ENCODE measurements at regions not wholly inside any gene's neighbourhood (a gene's known extent, or its start where the extent isn't known, plus 50 kb on each side); places are given as distances from the start of the nearest gene placed in this dataset.

DNA sequence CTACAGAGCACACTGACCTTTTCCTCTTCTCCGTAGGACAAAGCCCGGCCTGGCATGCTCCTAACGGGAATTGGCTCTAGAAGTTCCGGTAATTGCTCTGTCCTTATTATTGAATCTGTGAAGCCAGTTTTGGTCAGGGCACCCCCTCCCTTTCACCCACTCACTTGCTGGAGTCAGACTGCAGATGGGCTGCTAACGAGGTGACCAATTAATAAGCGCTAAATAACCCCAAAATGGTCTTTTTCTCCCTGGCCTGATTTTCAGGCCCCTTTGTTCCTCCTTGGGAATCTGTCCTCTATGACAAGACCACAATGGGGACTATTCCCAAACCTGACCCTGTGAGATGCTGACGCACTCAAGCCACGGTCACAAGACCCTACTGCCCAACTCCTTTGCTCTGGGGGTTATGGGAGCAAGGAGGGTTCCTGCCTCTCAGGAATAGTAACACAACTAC lies 610.0 kb upstream of the CADM1 start:
- Mint-ChIP-seq H3K4me3 (no peak overlapping the region), H3K4me1 (ENCODE audit: low read depth) (no peaks in the 10 kb centered on the region), H3K9me3 (no peaks in the 10 kb centered on the region), H3K27me3 (ENCODE audit: low read depth) (no peaks in the 10 kb centered on the region), H3K36me3 (ENCODE audit: low read depth) (no peaks in the 10 kb centered on the region), H3K27ac (no peak overlapping the region)

GRCh38 chr11:116112087-116112935 lies 608.1 kb upstream of the CADM1 start:
- H3K4me1 Mint-ChIP-seq (ENCODE audit: low read depth) = no peaks in the 10 kb centered on the region
- no peaks in the 10 kb centered on the region for H3K36me3 Mint-ChIP-seq (ENCODE audit: low read depth)
- no peak overlapping the region for H3K27ac Mint-ChIP-seq
- no peaks in the 10 kb centered on the region for H3K27me3 Mint-ChIP-seq (ENCODE audit: low read depth)
- H3K4me3 Mint-ChIP-seq = no peak overlapping the region
- no peaks in the 10 kb centered on the region for H3K9me3 Mint-ChIP-seq

GRCh38 chr11:116111546-116111945 lies 607.3 kb upstream of the CADM1 start:
- Mint-ChIP-seq H3K4me3 (no peak overlapping the region), H3K36me3 (ENCODE audit: low read depth) (no peaks in the 10 kb centered on the region), H3K27ac (no peak overlapping the region), H3K4me1 (ENCODE audit: low read depth) (no peaks in the 10 kb centered on the region), H3K27me3 (ENCODE audit: low read depth) (no peaks in the 10 kb centered on the region), H3K9me3 (no peaks in the 10 kb centered on the region)

- H3K27ac Mint-ChIP-seq = no peak overlapping the region
- no peak overlapping the region for H3K4me3 Mint-ChIP-seq
- H3K27me3 Mint-ChIP-seq (ENCODE audit: low read depth) = no peaks in the 10 kb centered on the region
- no peaks in the 10 kb centered on the region for H3K9me3 Mint-ChIP-seq
- no peaks in the 10 kb centered on the region for H3K4me1 Mint-ChIP-seq (ENCODE audit: low read depth)
- no peaks in the 10 kb centered on the region for H3K36me3 Mint-ChIP-seq (ENCODE audit: low read depth)
Measured at GRCh38 chr11:116110802-116111201, 606.6 kb upstream of the CADM1 start.

DNA sequence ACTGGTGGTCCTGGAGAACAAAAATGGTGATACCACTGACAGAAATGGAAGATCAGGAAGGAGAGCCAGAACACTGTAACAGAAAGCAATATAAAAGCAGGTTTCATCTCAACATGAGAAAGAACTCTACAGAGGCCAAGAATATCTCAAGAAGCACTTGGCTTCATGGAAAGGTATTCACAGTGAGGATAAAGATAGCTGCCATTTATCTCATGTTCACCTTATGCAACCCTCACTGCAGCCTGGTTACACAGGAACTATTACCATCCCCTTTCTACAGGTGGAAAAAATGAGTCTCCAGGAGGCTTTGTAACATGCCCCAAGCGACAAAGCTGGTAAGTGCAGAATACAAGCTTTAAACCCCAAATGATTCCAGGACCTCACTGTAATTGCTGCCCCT lies 606.1 kb upstream of the CADM1 start:
- Mint-ChIP-seq H3K9me3 (no peaks in the 10 kb centered on the region), H3K4me1 (ENCODE audit: low read depth) (no peaks in the 10 kb centered on the region), H3K27me3 (ENCODE audit: low read depth) (no peaks in the 10 kb centered on the region), H3K27ac (no peak overlapping the region), H3K36me3 (ENCODE audit: low read depth) (no peaks in the 10 kb centered on the region), H3K4me3 (no peak overlapping the region)

GRCh38 chr11:116109228-116109627 lies 605.0 kb upstream of the CADM1 start:
- no peaks in the 10 kb centered on the region for H3K4me1 Mint-ChIP-seq (ENCODE audit: low read depth)
- H3K27ac Mint-ChIP-seq = no peak overlapping the region
- H3K4me3 Mint-ChIP-seq = no peak overlapping the region
- no peaks in the 10 kb centered on the region for H3K36me3 Mint-ChIP-seq (ENCODE audit: low read depth)
- H3K9me3 Mint-ChIP-seq = no peaks in the 10 kb centered on the region
- no peaks in the 10 kb centered on the region for H3K27me3 Mint-ChIP-seq (ENCODE audit: low read depth)

DNA sequence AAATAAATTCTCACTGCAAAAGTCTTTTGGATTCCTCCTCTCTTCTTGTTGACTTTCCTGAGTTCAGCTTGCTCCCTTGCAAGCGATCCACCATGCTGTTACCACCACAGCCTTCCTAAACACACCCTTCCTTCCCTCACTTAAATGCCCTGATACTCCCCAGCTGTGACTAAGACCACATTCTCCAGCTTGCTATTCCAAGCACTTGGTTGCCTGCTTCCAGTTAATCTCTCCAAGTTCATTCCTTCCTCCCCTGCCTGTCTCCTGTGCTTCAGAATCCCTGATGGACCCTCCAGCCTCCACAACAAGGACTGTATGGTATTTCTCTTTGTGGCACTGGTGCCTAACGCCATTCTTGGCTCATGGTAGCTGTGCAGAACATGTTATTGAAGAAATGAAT lies 603.9 kb upstream of the CADM1 start:
- no peaks in the 10 kb centered on the region for H3K27me3 Mint-ChIP-seq (ENCODE audit: low read depth)
- H3K4me3 Mint-ChIP-seq = no peak overlapping the region
- H3K27ac Mint-ChIP-seq = no peak overlapping the region
- H3K36me3 Mint-ChIP-seq (ENCODE audit: low read depth) = no peaks in the 10 kb centered on the region
- H3K4me1 Mint-ChIP-seq (ENCODE audit: low read depth) = no peaks in the 10 kb centered on the region
- no peaks in the 10 kb centered on the region for H3K9me3 Mint-ChIP-seq

- H3K9me3 Mint-ChIP-seq = no peaks in the 10 kb centered on the region
- no peaks in the 10 kb centered on the region for H3K4me1 Mint-ChIP-seq (ENCODE audit: low read depth)
- H3K36me3 Mint-ChIP-seq (ENCODE audit: low read depth) = no peaks in the 10 kb centered on the region
- H3K27ac Mint-ChIP-seq = no peak overlapping the region
- H3K4me3 Mint-ChIP-seq = no peak overlapping the region
- no peaks in the 10 kb centered on the region for H3K27me3 Mint-ChIP-seq (ENCODE audit: low read depth)
Measured at GRCh38 chr11:116107229-116107628, 603.0 kb upstream of the CADM1 start.

- H3K27ac Mint-ChIP-seq = no peak overlapping the region
- H3K36me3 Mint-ChIP-seq (ENCODE audit: low read depth) = no peaks in the 10 kb centered on the region
- no peak overlapping the region for H3K4me3 Mint-ChIP-seq
- H3K27me3 Mint-ChIP-seq (ENCODE audit: low read depth) = no peaks in the 10 kb centered on the region
- H3K4me1 Mint-ChIP-seq (ENCODE audit: low read depth) = no peaks in the 10 kb centered on the region
- H3K9me3 Mint-ChIP-seq = no peaks in the 10 kb centered on the region
Measured at GRCh38 chr11:116104498-116105174, 600.4 kb upstream of the CADM1 start.

GRCh38 chr11:116101902-116102301 lies 597.7 kb upstream of the CADM1 start:
- no peaks in the 10 kb centered on the region for H3K27me3 Mint-ChIP-seq (ENCODE audit: low read depth)
- H3K4me3 Mint-ChIP-seq = no peak overlapping the region
- no peaks in the 10 kb centered on the region for H3K4me1 Mint-ChIP-seq (ENCODE audit: low read depth)
- H3K9me3 Mint-ChIP-seq = no peaks in the 10 kb centered on the region
- H3K36me3 Mint-ChIP-seq (ENCODE audit: low read depth) = no peaks in the 10 kb centered on the region
- H3K27ac Mint-ChIP-seq = no peak overlapping the region

GRCh38 chr11:116100016-116100415 lies 595.8 kb upstream of the CADM1 start:
- no peaks in the 10 kb centered on the region for H3K36me3 Mint-ChIP-seq (ENCODE audit: low read depth)
- H3K4me1 Mint-ChIP-seq (ENCODE audit: low read depth) = no peaks in the 10 kb centered on the region
- no peaks in the 10 kb centered on the region for H3K27me3 Mint-ChIP-seq (ENCODE audit: low read depth)
- H3K27ac Mint-ChIP-seq = no peak overlapping the region
- no peak overlapping the region for H3K4me3 Mint-ChIP-seq
- no peaks in the 10 kb centered on the region for H3K9me3 Mint-ChIP-seq

- no peaks in the 10 kb centered on the region for H3K36me3 Mint-ChIP-seq (ENCODE audit: low read depth)
- no peaks in the 10 kb centered on the region for H3K9me3 Mint-ChIP-seq
- no peaks in the 10 kb centered on the region for H3K27me3 Mint-ChIP-seq (ENCODE audit: low read depth)
- no peak overlapping the region for H3K27ac Mint-ChIP-seq
- no peak overlapping the region for H3K4me3 Mint-ChIP-seq
- H3K4me1 Mint-ChIP-seq (ENCODE audit: low read depth) = no peaks in the 10 kb centered on the region
Measured at GRCh38 chr11:116099541-116099940, 595.3 kb upstream of the CADM1 start.

- Mint-ChIP-seq H3K36me3 (ENCODE audit: low read depth) (no peaks in the 10 kb centered on the region), H3K4me3 (no peak overlapping the region), H3K4me1 (ENCODE audit: low read depth) (no peaks in the 10 kb centered on the region), H3K27ac (no peak overlapping the region), H3K27me3 (ENCODE audit: low read depth) (no peaks in the 10 kb centered on the region), H3K9me3 (no peaks in the 10 kb centered on the region)
Measured at GRCh38 chr11:116096272-116096995, 592.2 kb upstream of the CADM1 start.

- H3K4me3 Mint-ChIP-seq = no peak overlapping the region
- H3K4me1 Mint-ChIP-seq (ENCODE audit: low read depth) = no peaks in the 10 kb centered on the region
- no peaks in the 10 kb centered on the region for H3K27me3 Mint-ChIP-seq (ENCODE audit: low read depth)
- H3K9me3 Mint-ChIP-seq = no peaks in the 10 kb centered on the region
- H3K27ac Mint-ChIP-seq = no peak overlapping the region
- H3K36me3 Mint-ChIP-seq (ENCODE audit: low read depth) = no peaks in the 10 kb centered on the region
Measured at GRCh38 chr11:116093481-116094270, 589.5 kb upstream of the CADM1 start.
